Prostate gland (tissue), 2 donors: ENCODE measurements at regions not wholly inside any gene's neighbourhood (a gene's known extent, or its start where the extent isn't known, plus 50 kb on each side); places are given as distances from the start of the nearest gene placed in this dataset.

Source experiments
- CTCF ChIP-seq, 4 experiments: fragments of 200-600 bp in 2 of 4; fragments of 450-650 bp in 2 of 4; sonication (generic) in 2 of 4; IDR thresholded peaks; 1 replicate in 3 of 4; 2 replicates in 1 of 4; pipeline ENCODE4 v1.5.1; 2016 to 2019; ENCODE audit warnings: antibody characterized with exemption in 4 of 4, mild to moderate bottlenecking in 2 of 4, moderate library complexity in 2 of 4
- POLR2A ChIP-seq: fragments of 450-650 bp; IDR thresholded peaks from one replicate; pipeline ENCODE4 v1.6.1; 2016; ENCODE audit warnings: antibody characterized with exemption, mild to moderate bottlenecking

- no peak for TF ChIP-seq CTCF (IDR thresholded peaks at IDR 0.05)
- no peak for TF ChIP-seq POLR2A
Measured at GRCh38 chr7:145488816-145489215, 627.8 kb upstream of the CNTNAP2 start.
